Immature natural killer cell (primary cell): ENCODE measurements at regions not wholly inside any gene's neighbourhood (a gene's known extent, or its start where the extent isn't known, plus 50 kb on each side); places are given as distances from the start of the nearest gene placed in this dataset.

Source experiments
- DNase-seq, 3 donors: peaks; one replicate each; pipeline ENCODE4 v3.0.0; 2022; ENCODE audit warnings: mixed read lengths in 1 of 3
- H3K27ac Mint-ChIP-seq, 6 donors: one replicate each; pipeline ENCODE4 v1.8.0; 2020; ENCODE audit warnings: mixed read lengths in 6 of 6, mild to moderate bottlenecking in 5 of 6, inconsistent platforms in 4 of 6, moderate library complexity in 3 of 6
- H3K27me3 Mint-ChIP-seq, 3 donors: one replicate each; pipeline ENCODE4 v1.8.0; 2020 to 2021; ENCODE audit warnings: low read depth in 3 of 3, mild to moderate bottlenecking in 3 of 3, mixed read lengths in 3 of 3, moderate library complexity in 3 of 3, inconsistent platforms in 1 of 3
- H3K36me3 Mint-ChIP-seq, 3 donors: one replicate each; pipeline ENCODE4 v1.8.0; 2020; ENCODE audit warnings: mixed read lengths in 3 of 3, inconsistent platforms in 2 of 3, mild to moderate bottlenecking in 2 of 3
- H3K4me1 Mint-ChIP-seq, 2 donors: one replicate each; pipeline ENCODE4 v1.8.0; 2020; ENCODE audit warnings: inconsistent platforms in 2 of 2, mild to moderate bottlenecking in 2 of 2, mixed read lengths in 2 of 2, moderate library complexity in 1 of 2
- H3K4me3 Mint-ChIP-seq, 5 donors: one replicate each; pipeline ENCODE4 v1.8.0; 2020; ENCODE audit warnings: mild to moderate bottlenecking in 5 of 5, mixed read lengths in 5 of 5, inconsistent platforms in 3 of 5, moderate library complexity in 3 of 5
- H3K9me3 Mint-ChIP-seq, 6 donors: one replicate each; pipeline ENCODE4 v1.8.0; 2020; ENCODE audit warnings: mild to moderate bottlenecking in 6 of 6, mixed read lengths in 6 of 6, inconsistent platforms in 4 of 6, moderate library complexity in 3 of 6

DNA sequence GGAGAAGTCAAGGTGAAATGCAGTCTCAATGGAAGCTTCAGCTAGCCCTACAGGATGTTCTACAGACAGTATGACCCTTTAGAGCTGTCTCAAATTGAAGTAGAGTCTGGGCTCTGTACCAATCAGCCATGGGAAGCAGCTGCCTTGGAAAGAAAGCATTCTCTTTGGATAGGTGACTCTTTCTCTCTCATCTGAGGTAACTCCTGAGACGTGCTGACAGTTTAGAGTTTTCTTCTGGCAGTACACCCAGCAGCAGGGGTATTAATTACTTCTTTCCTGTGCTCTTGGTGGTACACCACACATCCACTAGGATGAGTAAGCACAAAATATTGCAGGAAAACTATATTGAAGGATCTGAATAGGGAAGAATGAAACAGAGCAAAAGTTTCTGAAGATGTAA is 329.6 kb upstream of the RGMB start:
- H3K27ac Mint-ChIP-seq = no peak overlapping the region
- H3K27me3 Mint-ChIP-seq = peaks cover 0 to 3% (median 0%) of the 10 kb centered on the region in 3 donors
- DNase-seq = no peak
- no peaks in the 10 kb centered on the region for H3K4me1 Mint-ChIP-seq
- no peak overlapping the region for H3K4me3 Mint-ChIP-seq
- H3K9me3 Mint-ChIP-seq = peaks cover 1 to 23% (median 9%) of the 10 kb centered on the region in 6 donors
- H3K36me3 Mint-ChIP-seq = peaks cover 0 to 3% (median 0%) of the 10 kb centered on the region in 3 donors

DNA sequence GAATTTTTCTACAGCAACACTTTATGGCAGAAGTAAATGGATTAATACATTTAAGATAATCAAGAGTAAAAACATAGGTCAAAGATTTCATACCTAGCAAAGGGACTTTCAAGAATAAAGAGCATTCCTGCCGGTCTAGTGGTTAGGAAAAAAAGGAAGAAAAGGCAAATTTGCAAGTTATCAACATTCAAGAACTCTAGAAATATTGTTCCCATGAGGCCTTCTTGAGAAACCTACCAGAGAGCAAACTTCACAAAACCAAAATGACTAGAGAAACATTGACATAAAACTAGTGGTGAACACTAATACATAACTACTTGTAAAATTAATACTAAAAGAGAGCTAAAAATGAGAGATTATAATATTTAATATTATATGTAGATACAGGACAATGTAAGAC is 320.2 kb upstream of the RGMB start:
- no peak for DNase-seq
- no peaks in the 10 kb centered on the region for H3K4me1 Mint-ChIP-seq
- H3K27me3 Mint-ChIP-seq = no peaks in the 10 kb centered on the region
- H3K9me3 Mint-ChIP-seq = peaks cover 0 to 7% (median 2%) of the 10 kb centered on the region in 6 donors
- no peak overlapping the region for H3K27ac Mint-ChIP-seq
- H3K4me3 Mint-ChIP-seq = no peak overlapping the region
- no peaks in the 10 kb centered on the region for H3K36me3 Mint-ChIP-seq

DNA sequence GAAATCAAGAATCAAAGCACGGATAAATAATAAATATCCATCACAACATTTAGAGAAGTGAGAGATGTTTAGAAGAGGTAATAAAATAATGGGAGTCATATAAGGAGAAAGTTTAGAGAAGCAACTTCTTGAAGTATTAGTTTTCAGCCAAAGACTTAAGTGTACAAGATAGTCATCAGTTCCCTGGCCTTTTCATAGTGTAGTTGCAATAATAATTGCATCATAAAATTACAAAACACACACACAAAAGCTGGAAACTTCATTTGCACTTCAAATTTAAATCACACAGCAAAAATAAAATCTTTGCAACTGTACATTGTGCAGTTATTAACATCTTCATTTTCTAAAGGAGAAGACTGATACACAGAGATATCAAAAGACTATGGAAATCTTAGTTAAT is 319.1 kb upstream of the RGMB start:
- Mint-ChIP-seq H3K9me3 (peaks cover 0 to 7% (median 1%) of the 10 kb centered on the region in 6 donors), H3K4me1 (no peaks in the 10 kb centered on the region), H3K27me3 (no peaks in the 10 kb centered on the region), H3K27ac (no peak overlapping the region), H3K36me3 (no peaks in the 10 kb centered on the region), H3K4me3 (no peak overlapping the region)
- no peak for DNase-seq

DNA sequence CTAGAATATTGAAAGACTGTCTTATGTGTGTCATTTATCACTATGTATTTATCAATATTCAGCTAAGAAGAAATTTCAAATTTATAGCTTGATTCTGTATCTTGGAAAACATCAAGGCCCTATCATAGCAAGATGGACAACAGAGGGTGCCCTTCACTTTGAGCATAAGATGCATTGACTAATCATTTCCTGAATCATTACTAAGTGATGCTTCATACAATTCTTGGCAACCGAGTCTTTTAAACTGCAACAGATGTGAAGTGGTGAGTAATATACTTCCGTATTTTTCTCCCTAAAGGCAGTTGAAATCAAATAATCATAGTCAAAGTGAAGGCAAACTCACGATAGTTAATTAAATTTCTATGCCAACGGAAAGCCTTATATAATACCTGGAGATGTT is 318.6 kb upstream of the RGMB start:
- DNase-seq = no peak
- Mint-ChIP-seq H3K4me1 (no peaks in the 10 kb centered on the region), H3K36me3 (no peaks in the 10 kb centered on the region), H3K27ac (no peak overlapping the region), H3K9me3 (peaks cover 0 to 7% (median 3%) of the 10 kb centered on the region in 6 donors), H3K27me3 (no peaks in the 10 kb centered on the region), H3K4me3 (no peak overlapping the region)

DNA sequence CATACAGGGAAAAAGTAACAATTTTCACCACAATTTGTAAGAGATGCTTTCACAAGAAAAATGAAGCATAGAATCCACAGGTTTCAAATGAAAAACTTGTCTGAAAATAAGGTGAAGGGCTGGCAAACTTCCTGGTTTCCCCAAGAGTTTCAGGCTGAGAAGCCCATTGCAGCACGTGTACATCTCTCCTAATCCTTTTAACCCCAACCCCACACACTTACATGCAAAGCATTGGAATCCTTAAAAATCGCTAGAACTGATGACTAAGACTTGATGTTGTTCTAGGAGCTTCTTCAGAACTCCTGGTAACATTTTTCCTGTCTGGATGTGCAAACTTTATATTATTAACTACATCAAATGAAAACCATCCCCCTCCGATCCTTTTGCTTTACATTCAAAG is 317.8 kb upstream of the RGMB start:
- H3K4me3 Mint-ChIP-seq = no peak overlapping the region

DNA sequence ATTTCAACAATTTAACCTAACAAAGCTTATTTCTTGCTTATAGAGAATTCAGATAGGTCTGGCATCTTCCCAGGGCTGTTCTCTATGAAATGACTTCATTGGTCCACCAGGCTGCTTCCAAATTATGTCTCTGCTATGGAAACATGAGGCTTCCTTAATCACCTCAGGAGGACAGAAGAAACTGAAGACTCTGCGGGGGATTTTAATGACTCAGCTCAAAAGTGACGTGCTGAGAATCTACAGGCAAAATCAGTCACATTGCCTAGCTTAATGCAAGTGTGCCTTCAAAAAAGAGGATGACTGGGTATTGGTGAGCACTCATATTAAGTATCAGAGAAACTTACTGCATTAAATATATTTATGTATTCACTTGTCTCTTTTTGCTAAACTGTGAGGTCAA is 315.5 kb upstream of the RGMB start:
- Mint-ChIP-seq H3K27me3 (peaks cover 0 to 1% (median 0%) of the 10 kb centered on the region in 3 donors), H3K4me3 (no peak overlapping the region), H3K4me1 (no peaks in the 10 kb centered on the region), H3K9me3 (peaks cover 0 to 8% (median 5%) of the 10 kb centered on the region in 6 donors), H3K27ac (no peak overlapping the region), H3K36me3 (no peaks in the 10 kb centered on the region)
- DNase-seq = no peak

More for the DNA sequence above, 317.8 kb upstream of the RGMB start:
- H3K27ac Mint-ChIP-seq = no peak overlapping the region
- H3K27me3 Mint-ChIP-seq = no peaks in the 10 kb centered on the region
- peaks cover 0 to 6% (median 3%) of the 10 kb centered on the region in 6 donors for H3K9me3 Mint-ChIP-seq
- H3K4me1 Mint-ChIP-seq = no peaks in the 10 kb centered on the region
- no peaks in the 10 kb centered on the region for H3K36me3 Mint-ChIP-seq
- DNase-seq = no peak

DNA sequence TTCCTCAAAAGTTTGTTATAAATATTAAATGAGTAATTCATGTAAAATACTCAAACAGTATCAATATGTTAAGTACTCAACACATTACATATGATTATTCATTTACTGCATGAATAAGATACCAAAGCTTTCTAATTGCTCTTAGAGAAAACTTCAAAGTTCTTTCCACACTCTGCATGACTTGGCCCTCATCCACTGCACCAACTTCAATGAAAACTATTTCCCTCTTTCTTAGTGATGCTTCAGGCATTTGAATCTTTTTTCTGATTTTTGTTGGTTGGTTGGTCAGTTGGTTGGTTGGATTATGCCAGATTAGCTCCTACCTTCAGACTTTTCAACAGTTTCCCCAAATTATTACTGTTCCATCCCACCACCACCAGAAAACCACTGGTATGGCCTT is 314.7 kb upstream of the RGMB start:
- Mint-ChIP-seq H3K36me3 (no peaks in the 10 kb centered on the region), H3K27me3 (peaks cover 0 to 1% (median 0%) of the 10 kb centered on the region in 3 donors)

DNA sequence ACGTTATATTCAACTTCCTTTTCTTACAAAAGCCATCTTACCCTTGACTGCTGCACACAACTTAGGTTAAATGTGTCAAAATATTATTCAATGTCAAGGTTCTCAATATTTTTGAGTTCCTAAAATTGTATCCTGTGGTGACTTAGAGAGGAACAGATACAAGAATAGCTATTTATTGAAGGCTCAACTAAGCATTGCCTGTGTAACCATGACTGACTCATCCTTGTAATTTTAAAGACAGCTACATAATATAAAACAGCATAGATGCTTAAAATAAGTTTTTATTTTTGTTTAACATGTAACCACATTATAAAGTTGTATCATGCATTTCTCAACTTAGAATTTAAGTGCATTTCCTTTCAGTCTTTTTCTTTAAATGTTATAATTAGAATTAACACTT is 312.9 kb upstream of the RGMB start:
- peaks cover 0 to 2% (median 1%) of the 10 kb centered on the region in 3 donors for H3K27me3 Mint-ChIP-seq
- peaks cover 0 to 26% (median 7%) of the 10 kb centered on the region in 6 donors for H3K9me3 Mint-ChIP-seq
- no peaks in the 10 kb centered on the region for H3K4me1 Mint-ChIP-seq
- no peak for DNase-seq
- H3K4me3 Mint-ChIP-seq = no peak overlapping the region
- no peak overlapping the region for H3K27ac Mint-ChIP-seq
- no peaks in the 10 kb centered on the region for H3K36me3 Mint-ChIP-seq

More for the DNA sequence above, 314.7 kb upstream of the RGMB start:
- H3K4me1 Mint-ChIP-seq = no peaks in the 10 kb centered on the region
- DNase-seq = no peak
- H3K9me3 Mint-ChIP-seq = peaks cover 0 to 12% (median 6%) of the 10 kb centered on the region in 6 donors
- H3K27ac Mint-ChIP-seq = no peak overlapping the region
- H3K4me3 Mint-ChIP-seq = no peak overlapping the region

DNA sequence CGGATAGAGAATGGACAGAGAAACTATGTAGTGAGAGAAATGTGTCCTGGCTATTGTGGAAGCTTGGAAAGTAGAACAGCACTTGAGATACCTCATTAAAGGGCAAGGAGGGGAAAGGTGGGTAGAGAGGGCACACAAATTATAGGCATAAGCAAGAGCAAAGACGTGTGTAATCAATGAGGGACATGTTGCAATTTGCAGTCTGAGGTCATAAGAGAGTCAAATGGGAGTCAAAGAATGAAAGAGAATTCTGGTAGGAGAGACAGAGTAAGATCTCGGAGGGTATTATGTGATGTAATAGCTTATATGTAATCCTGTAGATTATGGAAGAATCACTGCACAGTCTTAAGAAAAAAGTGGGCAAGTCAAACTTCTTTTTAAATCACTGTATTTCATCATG is 312.0 kb upstream of the RGMB start:
- Mint-ChIP-seq H3K4me1 (no peaks in the 10 kb centered on the region), H3K27me3 (peaks cover 0 to 2% (median 1%) of the 10 kb centered on the region in 3 donors), H3K27ac (no peak overlapping the region), H3K4me3 (no peak overlapping the region), H3K36me3 (no peaks in the 10 kb centered on the region), H3K9me3 (peaks cover 0 to 26% (median 7%) of the 10 kb centered on the region in 6 donors)
- no peak for DNase-seq

DNA sequence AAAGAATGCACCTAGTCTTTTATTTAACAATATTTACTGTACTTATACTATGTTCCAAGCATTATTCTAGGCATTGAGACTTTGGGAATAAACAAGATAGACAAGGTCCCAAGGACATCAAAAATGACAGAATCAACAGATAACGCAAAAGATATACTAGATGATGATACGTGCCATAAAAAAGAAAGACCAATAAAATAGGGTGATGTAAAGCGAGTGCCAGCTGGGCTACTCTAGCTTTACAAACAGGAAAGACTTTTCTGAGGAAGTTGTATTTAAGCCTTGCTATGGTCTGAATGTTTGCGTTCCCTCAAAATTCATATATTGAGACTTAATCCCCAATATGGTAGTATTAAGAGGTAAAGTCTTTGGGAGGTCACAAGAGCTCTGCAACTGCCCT is 310.2 kb upstream of the RGMB start:
- Mint-ChIP-seq H3K4me3 (no peak overlapping the region), H3K9me3 (peaks cover 4 to 36% (median 6%) of the 10 kb centered on the region in 6 donors), H3K4me1 (no peaks in the 10 kb centered on the region), H3K36me3 (no peaks in the 10 kb centered on the region), H3K27me3 (peaks cover 0 to 2% (median 1%) of the 10 kb centered on the region in 3 donors), H3K27ac (no peak overlapping the region)
- no peak for DNase-seq

DNA sequence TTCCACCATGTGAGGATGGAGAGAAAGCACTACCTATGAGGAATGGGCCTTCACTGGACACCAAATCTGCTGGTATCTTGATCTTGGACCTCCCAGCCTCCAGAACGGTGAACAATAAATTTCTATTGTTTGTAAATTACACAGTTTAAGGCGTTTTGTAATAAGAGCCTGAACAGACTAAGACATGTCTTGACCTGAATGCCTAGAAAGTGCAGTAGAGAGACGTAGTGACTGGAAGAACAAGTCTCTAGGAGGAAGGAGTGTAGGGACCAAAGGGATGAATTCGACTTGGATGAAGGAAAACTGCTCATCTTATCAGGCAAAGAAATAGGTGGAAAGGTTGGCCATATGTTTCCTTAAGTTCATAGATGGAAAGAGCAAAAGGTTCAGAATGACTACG is 309.8 kb upstream of the RGMB start:
- no peak for DNase-seq
- peaks cover 0 to 2% (median 1%) of the 10 kb centered on the region in 3 donors for H3K27me3 Mint-ChIP-seq
- H3K4me1 Mint-ChIP-seq = no peaks in the 10 kb centered on the region
- peaks cover 4 to 36% (median 6%) of the 10 kb centered on the region in 6 donors for H3K9me3 Mint-ChIP-seq
- no peaks in the 10 kb centered on the region for H3K36me3 Mint-ChIP-seq
- H3K4me3 Mint-ChIP-seq = no peak overlapping the region
- no peak overlapping the region for H3K27ac Mint-ChIP-seq

DNA sequence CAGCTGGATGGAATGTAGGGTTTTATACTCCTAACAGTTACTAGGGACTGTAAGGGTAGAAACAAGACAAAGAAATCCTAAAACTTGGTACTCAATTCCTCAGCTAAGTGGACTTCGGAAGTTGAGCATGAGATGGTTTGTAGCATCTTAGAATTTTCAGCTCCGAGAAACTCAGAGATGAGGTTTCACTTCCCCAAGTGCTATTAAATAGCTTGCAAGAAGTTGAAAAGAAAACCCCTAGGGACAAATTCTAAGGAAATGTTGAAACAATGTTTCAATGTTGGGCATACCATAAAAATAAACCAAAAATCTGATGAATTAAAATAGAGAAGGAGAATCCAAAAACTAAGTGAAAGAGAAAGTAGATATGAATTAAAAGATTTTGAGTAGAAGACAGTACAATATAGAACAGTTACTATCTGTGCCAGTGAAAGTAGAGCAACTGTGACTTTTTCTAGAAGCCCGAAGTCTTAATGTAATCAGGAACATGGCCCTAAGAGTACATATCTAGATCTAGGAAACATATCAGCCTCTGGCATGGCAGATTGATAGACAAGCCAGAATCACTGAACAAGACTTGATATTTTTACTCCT is 308.6 kb upstream of the RGMB start:
- Mint-ChIP-seq H3K9me3 (peaks cover 1 to 36% (median 6%) of the 10 kb centered on the region in 6 donors), H3K27ac (no peak overlapping the region), H3K4me3 (no peak overlapping the region), H3K27me3 (peaks cover 0 to 2% (median 1%) of the 10 kb centered on the region in 3 donors), H3K4me1 (no peaks in the 10 kb centered on the region), H3K36me3 (no peaks in the 10 kb centered on the region)
- DNase-seq = no peak

DNA sequence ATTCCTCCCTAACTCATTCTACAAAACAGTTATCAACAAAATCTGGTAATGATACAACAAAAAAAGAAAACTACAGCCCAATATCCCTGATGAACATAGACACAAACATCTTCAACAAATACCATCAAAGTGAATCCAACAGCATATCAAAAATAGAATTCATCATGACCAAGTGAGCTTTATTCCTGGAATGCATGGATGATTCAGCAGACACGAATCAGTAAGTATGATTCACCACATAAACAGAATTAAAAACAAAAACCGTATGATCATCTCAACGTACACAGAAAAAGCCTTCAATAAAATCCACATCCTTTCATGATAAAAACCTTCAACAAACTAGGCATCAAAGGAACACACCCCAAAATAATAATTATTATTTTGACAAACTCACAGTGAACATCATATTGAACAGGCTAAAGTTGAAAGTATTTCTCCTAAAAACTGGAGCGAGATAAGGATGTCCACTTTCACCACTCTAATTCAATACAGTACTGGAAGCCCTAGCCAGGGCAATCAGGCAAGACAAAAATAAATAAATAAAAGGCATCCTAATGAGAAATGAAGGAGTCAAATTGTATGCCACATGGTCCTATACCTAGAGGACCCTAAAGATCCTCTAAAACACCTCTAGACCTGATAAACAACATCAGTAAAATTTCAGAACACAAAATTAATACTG is 305.1 kb upstream of the RGMB start:
- Mint-ChIP-seq H3K36me3 (no peaks in the 10 kb centered on the region), H3K9me3 (peaks cover 0 to 39% (median 3%) of the 10 kb centered on the region in 6 donors), H3K27me3 (peaks cover 0 to 2% (median 0%) of the 10 kb centered on the region in 3 donors), H3K4me1 (no peaks in the 10 kb centered on the region), H3K27ac (no peak overlapping the region), H3K4me3 (no peak overlapping the region)
- no peak for DNase-seq

DNA sequence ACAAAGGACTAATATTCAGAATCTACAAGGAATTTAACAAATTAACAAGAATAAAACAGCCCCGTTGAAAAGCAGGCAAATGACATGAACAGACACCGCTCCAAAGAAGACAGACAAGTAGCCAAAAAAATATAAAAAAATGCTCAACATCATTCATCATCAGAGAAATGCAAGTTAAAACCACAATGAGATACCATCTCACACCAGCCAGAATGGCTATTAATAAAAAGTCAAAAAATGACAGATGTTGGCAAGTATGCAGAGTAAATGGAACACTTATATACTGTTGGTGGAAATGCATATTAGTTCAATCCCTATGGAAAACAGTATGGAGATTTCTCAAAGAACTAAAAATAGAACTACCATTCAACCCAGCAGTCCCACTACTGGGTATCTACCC is 302.7 kb upstream of the RGMB start:
- no peak overlapping the region for H3K27ac Mint-ChIP-seq
- no peak for DNase-seq
- no peak overlapping the region for H3K4me3 Mint-ChIP-seq
- H3K36me3 Mint-ChIP-seq = no peaks in the 10 kb centered on the region
- H3K9me3 Mint-ChIP-seq = peaks cover 0 to 21% (median 2%) of the 10 kb centered on the region in 6 donors
- H3K4me1 Mint-ChIP-seq = no peaks in the 10 kb centered on the region
- peaks cover 0 to 2% (median 0%) of the 10 kb centered on the region in 3 donors for H3K27me3 Mint-ChIP-seq
